ENCODE measurements at regions not wholly inside any gene's neighbourhood (a gene's known extent, or its start where the extent isn't known, plus 50 kb on each side); places are given as distances from the start of the nearest gene placed in this dataset.

DNA sequence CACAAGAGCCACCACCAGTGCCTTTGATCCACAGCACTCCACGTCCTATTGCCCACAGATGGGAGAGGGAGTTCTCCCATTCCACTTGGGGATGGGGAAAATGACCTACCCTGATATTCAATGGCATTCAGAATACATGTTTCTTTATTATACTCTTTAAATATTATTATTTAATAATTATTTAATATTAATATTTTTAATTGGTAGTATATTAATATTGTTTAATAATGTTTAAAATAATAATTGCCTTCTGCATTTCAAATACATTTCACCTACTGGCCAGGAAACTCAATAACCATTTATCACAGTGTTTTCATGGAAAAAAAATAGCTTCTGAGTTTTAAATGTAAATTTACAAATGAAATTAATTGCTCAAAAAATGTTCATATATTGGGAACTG lies 127.4 kb upstream of the G2E3 start:
- no peak for TF ChIP-seq POLR2AphosphoS5 (IDR thresholded peaks at IDR 0.05; ENCODE audit: low read depth, low read length)
- TF ChIP-seq, protein P1, sequence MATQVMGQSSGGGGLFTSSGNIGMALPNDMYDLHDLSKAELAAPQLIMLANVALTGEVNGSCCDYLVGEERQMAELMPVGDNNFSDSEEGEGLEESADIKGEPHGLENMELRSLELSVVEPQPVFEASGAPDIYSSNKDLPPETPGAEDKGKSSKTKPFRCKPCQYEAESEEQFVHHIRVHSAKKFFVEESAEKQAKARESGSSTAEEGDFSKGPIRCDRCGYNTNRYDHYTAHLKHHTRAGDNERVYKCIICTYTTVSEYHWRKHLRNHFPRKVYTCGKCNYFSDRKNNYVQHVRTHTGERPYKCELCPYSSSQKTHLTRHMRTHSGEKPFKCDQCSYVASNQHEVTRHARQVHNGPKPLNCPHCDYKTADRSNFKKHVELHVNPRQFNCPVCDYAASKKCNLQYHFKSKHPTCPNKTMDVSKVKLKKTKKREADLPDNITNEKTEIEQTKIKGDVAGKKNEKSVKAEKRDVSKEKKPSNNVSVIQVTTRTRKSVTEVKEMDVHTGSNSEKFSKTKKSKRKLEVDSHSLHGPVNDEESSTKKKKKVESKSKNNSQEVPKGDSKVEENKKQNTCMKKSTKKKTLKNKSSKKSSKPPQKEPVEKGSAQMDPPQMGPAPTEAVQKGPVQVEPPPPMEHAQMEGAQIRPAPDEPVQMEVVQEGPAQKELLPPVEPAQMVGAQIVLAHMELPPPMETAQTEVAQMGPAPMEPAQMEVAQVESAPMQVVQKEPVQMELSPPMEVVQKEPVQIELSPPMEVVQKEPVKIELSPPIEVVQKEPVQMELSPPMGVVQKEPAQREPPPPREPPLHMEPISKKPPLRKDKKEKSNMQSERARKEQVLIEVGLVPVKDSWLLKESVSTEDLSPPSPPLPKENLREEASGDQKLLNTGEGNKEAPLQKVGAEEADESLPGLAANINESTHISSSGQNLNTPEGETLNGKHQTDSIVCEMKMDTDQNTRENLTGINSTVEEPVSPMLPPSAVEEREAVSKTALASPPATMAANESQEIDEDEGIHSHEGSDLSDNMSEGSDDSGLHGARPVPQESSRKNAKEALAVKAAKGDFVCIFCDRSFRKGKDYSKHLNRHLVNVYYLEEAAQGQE (IDR thresholded peaks at IDR 0.05; ENCODE audit: insufficient read depth in 1 of 2, low read depth in 2 of 2, low read length in 2 of 2) = no peak
- no peak for TF ChIP-seq TAF1 (IDR thresholded peaks at IDR 0.05; ENCODE audit: borderline replicate concordance, insufficient read depth, low read length)
- no peak for TF ChIP-seq FOXP2 (optimal IDR thresholded peaks at IDR 0.05; ENCODE audit: borderline replicate concordance, extremely low read depth, extremely low read length, insufficient read depth)
